ENCODE measurements at regions not wholly inside any gene's neighbourhood (a gene's known extent, or its start where the extent isn't known, plus 50 kb on each side); places are given as distances from the start of the nearest gene placed in this dataset.
"Not testable (repeated sequence)": the region's sequence is repeated elsewhere in the genome, so short reads cannot be mapped to it uniquely, and the experiment has no call there.

DNA sequence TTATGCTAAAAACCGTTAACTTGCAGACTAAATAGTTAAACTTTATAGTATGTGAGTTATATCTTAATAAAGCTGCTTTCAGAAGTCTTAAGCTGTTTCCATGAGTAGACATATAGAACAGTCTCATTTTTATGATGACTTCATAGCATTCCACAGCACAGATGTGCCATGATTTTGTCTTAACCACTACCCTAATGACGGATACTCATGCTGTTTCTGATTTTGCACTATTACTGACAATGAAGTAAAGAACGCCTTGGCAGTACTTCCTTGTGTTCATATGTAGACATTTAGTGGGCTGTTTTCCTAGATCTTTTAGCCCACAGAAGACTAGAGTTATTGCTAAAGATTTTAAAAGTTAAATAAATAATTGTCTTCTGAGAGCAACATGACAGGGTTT lies 175.6 kb upstream of the RAB6C start:
- Histone ChIP-seq H3K4me3 (ENCODE audit: low read length) (no peak overlapping the region), H3K27me3 (ENCODE audit: insufficient read depth, low read length) (no peaks in the 10 kb centered on the region), H3K9ac (ENCODE audit: low read depth, low read length) (no peak overlapping the region)

GRCh38 chr2:129805899-129806298 lies 173.6 kb upstream of the RAB6C start:
- H3K27me3 ChIP-seq (ENCODE audit: insufficient read depth, low read length) = no peaks in the 10 kb centered on the region
- no peak overlapping the region for H3K9ac ChIP-seq (ENCODE audit: low read depth, low read length)
- peaks cover 22% of the 10 kb centered on the region for H3K4me1 ChIP-seq (ENCODE audit: insufficient read depth, low read length)
- H3K4me3 ChIP-seq (ENCODE audit: low read length) = no peak overlapping the region
- H3K27ac ChIP-seq (ENCODE audit: low read length) = no peak overlapping the region
- no peaks in the 10 kb centered on the region for H3K9me3 ChIP-seq (ENCODE audit: insufficient read depth, low read depth, low read length)
- H3K36me3 ChIP-seq (ENCODE audit: insufficient read depth, low read depth, low read length) = no peaks in the 10 kb centered on the region

More for the DNA sequence above, 175.6 kb upstream of the RAB6C start:
- H3K36me3 ChIP-seq (ENCODE audit: insufficient read depth, low read depth, low read length) = no peaks in the 10 kb centered on the region
- H3K27ac ChIP-seq (ENCODE audit: low read length) = no peak overlapping the region
- H3K4me1 ChIP-seq (ENCODE audit: insufficient read depth, low read length) = peaks cover 22% of the 10 kb centered on the region
- H3K9me3 ChIP-seq (ENCODE audit: insufficient read depth, low read depth, low read length) = no peaks in the 10 kb centered on the region

DNA sequence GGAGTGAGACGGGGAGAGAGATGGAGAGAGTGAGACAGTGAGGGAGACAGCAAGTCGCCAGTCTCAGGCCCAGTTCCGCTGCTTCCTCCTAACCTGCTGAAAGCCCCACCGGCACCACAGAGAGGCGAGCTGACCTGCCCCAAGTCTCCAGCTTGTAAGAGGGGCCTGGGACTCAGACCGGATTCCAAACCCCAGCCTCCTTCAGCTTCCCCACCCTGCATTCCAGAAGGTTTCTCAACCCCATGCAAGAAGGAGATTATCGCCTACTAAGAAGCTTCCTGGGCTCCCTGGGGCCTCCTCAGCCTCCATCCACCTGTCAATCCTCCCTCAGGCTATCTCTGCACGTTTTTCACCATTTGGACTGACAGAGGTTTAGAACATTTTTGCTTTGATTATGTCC lies 173.1 kb upstream of the RAB6C start:
- Histone ChIP-seq H3K27ac (ENCODE audit: low read length) (no peak overlapping the region), H3K36me3 (ENCODE audit: insufficient read depth, low read depth, low read length) (no peaks in the 10 kb centered on the region), H3K27me3 (ENCODE audit: insufficient read depth, low read length) (no peaks in the 10 kb centered on the region), H3K4me3 (ENCODE audit: low read length) (no peak overlapping the region), H3K9ac (ENCODE audit: low read depth, low read length) (no peak overlapping the region), H3K4me1 (ENCODE audit: insufficient read depth, low read length) (peaks cover 22% of the 10 kb centered on the region), H3K9me3 (ENCODE audit: insufficient read depth, low read depth, low read length) (no peaks in the 10 kb centered on the region)

DNA sequence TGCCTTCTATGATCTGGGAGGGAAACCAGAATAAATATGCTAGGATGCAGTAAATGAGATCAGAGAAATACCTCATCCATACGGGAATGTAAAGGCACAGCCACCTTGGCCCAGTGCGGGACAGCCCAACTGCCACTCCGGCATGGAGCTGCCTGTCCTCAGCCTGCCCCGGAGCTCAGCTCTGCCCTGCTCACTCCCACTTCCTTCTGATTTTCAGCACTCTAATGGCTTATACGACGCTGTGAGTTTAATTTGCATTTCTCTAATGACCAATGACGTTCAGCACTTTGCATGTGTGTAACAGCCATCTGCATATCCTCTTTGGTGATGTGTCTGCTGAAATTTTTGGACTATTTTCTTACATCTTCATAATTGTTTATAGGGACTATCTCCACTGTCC lies 172.5 kb upstream of the RAB6C start:
- H3K9me3 ChIP-seq (ENCODE audit: insufficient read depth, low read depth, low read length) = no peaks in the 10 kb centered on the region
- no peaks in the 10 kb centered on the region for H3K27me3 ChIP-seq (ENCODE audit: insufficient read depth, low read length)
- H3K4me3 ChIP-seq (ENCODE audit: low read length) = no peak overlapping the region
- H3K4me1 ChIP-seq (ENCODE audit: insufficient read depth, low read length) = peaks cover 18% of the 10 kb centered on the region
- no peak overlapping the region for H3K27ac ChIP-seq (ENCODE audit: low read length)
- H3K9ac ChIP-seq (ENCODE audit: low read depth, low read length) = no peak overlapping the region
- no peaks in the 10 kb centered on the region for H3K36me3 ChIP-seq (ENCODE audit: insufficient read depth, low read depth, low read length)

- not testable (repeated sequence) for H3K36me3 ChIP-seq (ENCODE audit: insufficient read depth, low read depth, low read length); H3K9ac ChIP-seq (ENCODE audit: low read depth, low read length); H3K27me3 ChIP-seq (ENCODE audit: insufficient read depth, low read length); H3K9me3 ChIP-seq (ENCODE audit: insufficient read depth, low read depth, low read length); H3K27ac ChIP-seq (ENCODE audit: low read length); H3K4me1 ChIP-seq (ENCODE audit: insufficient read depth, low read length); H3K4me3 ChIP-seq (ENCODE audit: low read length)
These were observed 171.7 kb upstream of the RAB6C start for GRCh38 chr2:129807642-129808338.

GRCh38 chr2:129810521-129810920 lies 168.9 kb upstream of the RAB6C start:
- no peak overlapping the region for H3K27ac ChIP-seq (ENCODE audit: low read length)
- H3K9me3 ChIP-seq (ENCODE audit: insufficient read depth, low read depth, low read length) = peaks cover 6% of the 10 kb centered on the region
- peaks cover 7% of the 10 kb centered on the region; the same call in 1 of the 2 replicates for H3K4me1 ChIP-seq (ENCODE audit: insufficient read depth, low read length)
- no peak overlapping the region for H3K9ac ChIP-seq (ENCODE audit: low read depth, low read length)
- H3K36me3 ChIP-seq (ENCODE audit: insufficient read depth, low read depth, low read length) = no peaks in the 10 kb centered on the region
- no peaks in the 10 kb centered on the region for H3K27me3 ChIP-seq (ENCODE audit: insufficient read depth, low read length)
- no peak overlapping the region for H3K4me3 ChIP-seq (ENCODE audit: low read length)

DNA sequence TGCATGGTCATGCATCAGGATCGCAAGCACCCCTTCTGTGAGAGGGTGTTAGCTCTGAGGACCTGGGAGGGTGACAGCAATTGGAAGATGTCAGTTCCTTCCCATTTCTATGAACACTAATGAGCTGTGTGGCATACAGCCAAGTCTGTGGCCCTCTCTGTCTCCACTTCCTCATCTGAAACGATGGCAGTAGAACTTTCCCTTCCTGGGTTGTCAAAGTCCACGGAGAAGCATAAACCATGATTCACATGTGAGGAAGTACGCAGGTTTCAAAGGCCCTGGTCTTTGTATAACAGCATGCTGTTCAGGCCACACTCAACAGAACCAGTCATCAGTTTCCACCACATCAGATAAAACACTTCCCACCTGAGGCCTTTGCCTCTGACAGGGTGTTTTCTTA lies 167.4 kb upstream of the RAB6C start:
- peaks cover 14% of the 10 kb centered on the region for H3K9me3 ChIP-seq (ENCODE audit: insufficient read depth, low read depth, low read length)
- H3K27ac ChIP-seq (ENCODE audit: low read length) = no peak overlapping the region
- H3K4me1 ChIP-seq (ENCODE audit: insufficient read depth, low read length) = peaks cover 4% of the 10 kb centered on the region; the same call in 1 of the 2 replicates
- H3K27me3 ChIP-seq (ENCODE audit: insufficient read depth, low read length) = no peaks in the 10 kb centered on the region
- no peaks in the 10 kb centered on the region for H3K36me3 ChIP-seq (ENCODE audit: insufficient read depth, low read depth, low read length)
- no peak overlapping the region for H3K4me3 ChIP-seq (ENCODE audit: low read length)
- no peak overlapping the region for H3K9ac ChIP-seq (ENCODE audit: low read depth, low read length)

DNA sequence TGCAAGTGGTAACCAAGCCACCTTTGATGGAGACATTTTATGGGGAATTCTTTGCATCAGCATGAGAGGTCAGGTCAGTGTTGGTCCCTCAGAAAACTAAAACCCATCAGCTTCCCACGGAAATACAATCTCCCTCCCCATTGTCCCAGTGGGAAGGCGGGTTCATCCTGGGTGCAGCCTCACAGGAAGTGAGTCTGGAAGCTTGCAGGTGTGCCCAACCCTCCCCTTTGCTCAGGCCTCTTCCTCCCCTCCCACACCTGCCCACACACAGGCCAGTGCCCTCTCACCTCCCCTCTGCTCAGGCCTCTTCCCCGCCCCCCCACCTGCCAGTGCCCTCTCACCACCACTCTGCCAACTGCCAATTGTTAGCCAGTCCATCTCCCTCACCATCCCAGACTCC lies 166.8 kb upstream of the RAB6C start:
- Histone ChIP-seq H3K9ac (ENCODE audit: low read depth, low read length) (no peak overlapping the region), H3K36me3 (ENCODE audit: insufficient read depth, low read depth, low read length) (no peaks in the 10 kb centered on the region), H3K4me3 (ENCODE audit: low read length) (no peak overlapping the region), H3K27ac (ENCODE audit: low read length) (no peak overlapping the region), H3K27me3 (ENCODE audit: insufficient read depth, low read length) (no peaks in the 10 kb centered on the region), H3K4me1 (ENCODE audit: insufficient read depth, low read length) (peaks cover 4% of the 10 kb centered on the region; the same call in 1 of the 2 replicates), H3K9me3 (ENCODE audit: insufficient read depth, low read depth, low read length) (peaks cover 14% of the 10 kb centered on the region)

GRCh38 chr2:129813404-129813803 lies 166.1 kb upstream of the RAB6C start:
- Histone ChIP-seq H3K27ac (ENCODE audit: low read length) (no peak overlapping the region), H3K9me3 (ENCODE audit: insufficient read depth, low read depth, low read length) (peaks cover 14% of the 10 kb centered on the region), H3K27me3 (ENCODE audit: insufficient read depth, low read length) (no peaks in the 10 kb centered on the region), H3K4me1 (ENCODE audit: insufficient read depth, low read length) (peaks cover 4% of the 10 kb centered on the region; the same call in 1 of the 2 replicates), H3K9ac (ENCODE audit: low read depth, low read length) (no peak overlapping the region), H3K36me3 (ENCODE audit: insufficient read depth, low read depth, low read length) (no peaks in the 10 kb centered on the region), H3K4me3 (ENCODE audit: low read length) (no peak overlapping the region)

- no peak overlapping the region for H3K4me3 ChIP-seq (ENCODE audit: low read length)
- peaks cover 14% of the 10 kb centered on the region for H3K9me3 ChIP-seq (ENCODE audit: insufficient read depth, low read depth, low read length)
- H3K4me1 ChIP-seq (ENCODE audit: insufficient read depth, low read length) = peaks cover 4% of the 10 kb centered on the region; the same call in 1 of the 2 replicates
- H3K9ac ChIP-seq (ENCODE audit: low read depth, low read length) = no peak overlapping the region
- H3K27me3 ChIP-seq (ENCODE audit: insufficient read depth, low read length) = no peaks in the 10 kb centered on the region
- H3K27ac ChIP-seq (ENCODE audit: low read length) = no peak overlapping the region
- no peaks in the 10 kb centered on the region for H3K36me3 ChIP-seq (ENCODE audit: insufficient read depth, low read depth, low read length)
These were observed 162.5 kb upstream of the RAB6C start for GRCh38 chr2:129816813-129817574.

DNA sequence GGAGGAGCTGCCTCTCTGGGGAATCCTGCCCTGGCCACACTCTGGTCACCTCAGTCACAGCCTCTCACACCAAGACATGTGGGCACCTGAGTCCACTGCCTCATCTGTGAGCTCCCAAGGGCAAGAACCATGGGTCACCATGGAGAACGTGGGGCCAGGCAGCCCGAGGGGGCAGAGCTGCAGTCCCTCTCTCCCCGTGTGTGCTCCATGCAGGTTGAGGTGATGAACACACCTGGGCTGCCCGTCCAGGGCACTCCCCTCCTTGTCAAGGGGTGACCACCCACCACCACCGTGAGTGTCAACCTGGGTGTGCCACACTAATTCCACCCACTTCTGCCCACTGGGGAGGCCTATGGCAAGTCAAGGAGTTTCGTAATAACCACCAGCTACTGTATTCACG lies 159.6 kb upstream of the RAB6C start:
- H3K27me3 ChIP-seq (ENCODE audit: insufficient read depth, low read length) = no peaks in the 10 kb centered on the region
- H3K36me3 ChIP-seq (ENCODE audit: insufficient read depth, low read depth, low read length) = no peaks in the 10 kb centered on the region
- H3K9ac ChIP-seq (ENCODE audit: low read depth, low read length) = no peak overlapping the region
- peaks cover 4% of the 10 kb centered on the region; the same call in 1 of the 2 replicates for H3K4me1 ChIP-seq (ENCODE audit: insufficient read depth, low read length)
- H3K9me3 ChIP-seq (ENCODE audit: insufficient read depth, low read depth, low read length) = peaks cover 14% of the 10 kb centered on the region
- no peak overlapping the region for H3K27ac ChIP-seq (ENCODE audit: low read length)
- H3K4me3 ChIP-seq (ENCODE audit: low read length) = no peak overlapping the region

DNA sequence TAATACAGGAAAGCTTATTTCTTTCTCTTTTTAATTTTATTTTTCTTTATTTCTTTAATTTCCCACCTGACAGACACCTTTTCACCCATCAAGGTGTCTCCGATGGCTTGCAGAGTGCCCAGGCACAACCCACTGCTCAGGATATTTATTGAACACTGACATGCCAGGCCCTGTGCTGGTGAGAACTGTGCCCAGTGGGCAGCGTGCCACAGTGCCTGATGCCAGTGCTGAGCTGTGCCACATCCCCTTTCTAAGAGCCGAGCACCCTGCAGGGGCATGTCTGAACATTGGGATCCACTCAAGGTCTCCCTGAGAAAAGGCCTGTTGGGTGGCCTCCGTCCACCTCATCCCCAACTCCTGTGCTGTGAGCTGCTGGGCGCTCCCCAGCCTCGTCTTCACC lies 158.6 kb upstream of the RAB6C start:
- no peak overlapping the region for H3K4me3 ChIP-seq (ENCODE audit: low read length)
- no peaks in the 10 kb centered on the region for H3K4me1 ChIP-seq (ENCODE audit: insufficient read depth, low read length)
- H3K9me3 ChIP-seq (ENCODE audit: insufficient read depth, low read depth, low read length) = peaks cover 4% of the 10 kb centered on the region
- no peaks in the 10 kb centered on the region for H3K36me3 ChIP-seq (ENCODE audit: insufficient read depth, low read depth, low read length)
- no peak overlapping the region for H3K9ac ChIP-seq (ENCODE audit: low read depth, low read length)
- H3K27me3 ChIP-seq (ENCODE audit: insufficient read depth, low read length) = no peaks in the 10 kb centered on the region
- no peak overlapping the region for H3K27ac ChIP-seq (ENCODE audit: low read length)
